ENCODE measurements at regions not wholly inside any gene's neighbourhood (a gene's known extent, or its start where the extent isn't known, plus 50 kb on each side); places are given as distances from the start of the nearest gene placed in this dataset.

DNA sequence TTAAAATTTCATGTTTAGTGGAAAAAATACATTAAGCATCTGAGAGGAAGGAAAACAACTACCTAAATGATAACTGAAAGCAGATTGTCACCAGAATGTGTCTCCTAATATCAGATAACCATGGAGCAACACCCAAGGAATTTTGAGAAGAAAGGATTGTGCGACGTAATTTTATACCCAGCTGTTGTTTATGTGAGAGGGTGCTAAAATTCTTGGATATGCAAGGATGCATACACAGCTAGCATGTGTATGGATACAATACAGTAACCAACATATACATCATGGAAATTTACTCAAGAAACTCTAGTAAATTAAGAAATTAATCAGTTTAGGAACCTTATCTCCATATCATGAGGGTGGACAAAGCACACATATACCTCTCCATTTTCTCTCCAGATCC lies 290.9 kb downstream of the HS3ST3A1 start (continued):
- TF ChIP-seq ZNF331 (CRISPR knock-in tag; IDR thresholded peaks at IDR 0.05; ENCODE audit: low read depth) = no peak
- TF ChIP-seq ZNF114 (CRISPR knock-in tag; IDR thresholded peaks at IDR 0.05) = no peak
- no peak for TF ChIP-seq STAT1 (IDR thresholded peaks at IDR 0.05; ENCODE audit: unreplicated experiment)
- no peak for TF ChIP-seq NANOG (IDR thresholded peaks at IDR 0.05; ENCODE audit: borderline replicate concordance)
- no peak for TF ChIP-seq CREB1 (CRISPR knock-in tag; IDR thresholded peaks at IDR 0.05; ENCODE audit: low read depth)

DNA sequence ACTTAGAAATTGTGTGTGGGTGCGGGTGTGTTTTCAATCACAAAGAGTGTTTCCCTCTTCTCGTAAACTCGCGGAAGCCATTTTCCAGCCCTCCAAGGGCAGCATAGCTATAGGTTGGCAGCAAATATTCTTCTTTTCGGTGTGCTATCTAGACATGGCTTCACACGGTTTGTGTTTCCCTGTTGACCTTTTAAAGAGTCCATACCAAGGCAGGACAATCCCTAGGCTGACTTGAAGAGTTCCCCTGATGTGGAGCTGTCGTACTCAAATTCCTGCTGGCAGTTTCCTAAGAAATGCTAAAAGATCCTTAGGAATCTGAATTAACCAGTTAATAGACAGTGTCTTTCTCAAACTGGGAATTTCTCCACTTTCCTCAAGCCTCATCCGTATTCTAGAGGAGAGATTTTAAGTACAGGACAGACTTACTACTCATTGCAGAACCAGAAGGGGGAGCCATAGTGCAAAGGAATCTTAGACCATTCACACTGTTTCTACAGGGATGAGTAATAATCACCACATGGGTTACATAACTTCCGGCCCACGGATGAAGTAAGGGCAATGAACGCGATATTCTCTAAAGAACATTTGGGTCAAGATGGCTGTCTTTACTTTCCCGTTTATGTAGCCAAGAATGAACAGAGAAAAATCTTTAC lies 288.6 kb upstream of the ELAC2 start:
- peak; percentile 83 for DNase-seq (ENCODE audit: low spot score)
- Histone ChIP-seq H3K36me3 (ENCODE audit: insufficient read depth) (no peaks in the 10 kb centered on the region), H3F3A (replicated peaks; ENCODE audit: low read depth) (no peaks in the 10 kb centered on the region), H3K79me2 (replicated peaks; ENCODE audit: insufficient read depth) (no peaks in the 10 kb centered on the region), H3K9me2 (ENCODE audit: insufficient read depth) (peaks cover 4% of the 10 kb centered on the region; the same call in 1 of the 2 replicates), H3K4me1 (ENCODE audit: insufficient read depth) (no peaks in the 10 kb centered on the region), H2AFZ (peak overlapping the region; percentile 70), H3K4me2 (no peak overlapping the region), H3K4me3 (no peak overlapping the region), H4K20me1 (replicated peaks; ENCODE audit: insufficient read depth) (no peaks in the 10 kb centered on the region), H3K27me3 (ENCODE audit: insufficient read depth) (no peaks in the 10 kb centered on the region), H3K27ac (ENCODE audit: low read depth) (no peak overlapping the region)
- Mint-ChIP-seq H3K36me3 (ENCODE audit: low read depth) (peaks cover 4% of the 10 kb centered on the region), H3K9me3 (peaks cover 3% of the 10 kb centered on the region; the same call in 2 of the 3 replicates), H3K4me3 (no peak overlapping the region), H3K27ac (no peak overlapping the region; the same call in 1 of the 2 replicates), H3K4me1 (peaks cover 10% of the 10 kb centered on the region; the same call in 2 of the 3 replicates), H3K27me3 (ENCODE audit: insufficient read depth, low read depth, poor library complexity) (no peaks in the 10 kb centered on the region)
- ATAC-seq = peak; percentile 90
- TF ChIP-seq, protein P1, sequence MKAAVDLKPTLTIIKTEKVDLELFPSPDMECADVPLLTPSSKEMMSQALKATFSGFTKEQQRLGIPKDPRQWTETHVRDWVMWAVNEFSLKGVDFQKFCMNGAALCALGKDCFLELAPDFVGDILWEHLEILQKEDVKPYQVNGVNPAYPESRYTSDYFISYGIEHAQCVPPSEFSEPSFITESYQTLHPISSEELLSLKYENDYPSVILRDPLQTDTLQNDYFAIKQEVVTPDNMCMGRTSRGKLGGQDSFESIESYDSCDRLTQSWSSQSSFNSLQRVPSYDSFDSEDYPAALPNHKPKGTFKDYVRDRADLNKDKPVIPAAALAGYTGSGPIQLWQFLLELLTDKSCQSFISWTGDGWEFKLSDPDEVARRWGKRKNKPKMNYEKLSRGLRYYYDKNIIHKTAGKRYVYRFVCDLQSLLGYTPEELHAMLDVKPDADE (IDR thresholded peaks at IDR 0.05) = no peak
- TF ChIP-seq, protein P2, sequence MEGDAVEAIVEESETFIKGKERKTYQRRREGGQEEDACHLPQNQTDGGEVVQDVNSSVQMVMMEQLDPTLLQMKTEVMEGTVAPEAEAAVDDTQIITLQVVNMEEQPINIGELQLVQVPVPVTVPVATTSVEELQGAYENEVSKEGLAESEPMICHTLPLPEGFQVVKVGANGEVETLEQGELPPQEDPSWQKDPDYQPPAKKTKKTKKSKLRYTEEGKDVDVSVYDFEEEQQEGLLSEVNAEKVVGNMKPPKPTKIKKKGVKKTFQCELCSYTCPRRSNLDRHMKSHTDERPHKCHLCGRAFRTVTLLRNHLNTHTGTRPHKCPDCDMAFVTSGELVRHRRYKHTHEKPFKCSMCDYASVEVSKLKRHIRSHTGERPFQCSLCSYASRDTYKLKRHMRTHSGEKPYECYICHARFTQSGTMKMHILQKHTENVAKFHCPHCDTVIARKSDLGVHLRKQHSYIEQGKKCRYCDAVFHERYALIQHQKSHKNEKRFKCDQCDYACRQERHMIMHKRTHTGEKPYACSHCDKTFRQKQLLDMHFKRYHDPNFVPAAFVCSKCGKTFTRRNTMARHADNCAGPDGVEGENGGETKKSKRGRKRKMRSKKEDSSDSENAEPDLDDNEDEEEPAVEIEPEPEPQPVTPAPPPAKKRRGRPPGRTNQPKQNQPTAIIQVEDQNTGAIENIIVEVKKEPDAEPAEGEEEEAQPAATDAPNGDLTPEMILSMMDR (conservative IDR thresholded peaks at IDR 0.05; ENCODE audit: low read depth in 2 of 2) = peak; percentile 79 to 92

DNA sequence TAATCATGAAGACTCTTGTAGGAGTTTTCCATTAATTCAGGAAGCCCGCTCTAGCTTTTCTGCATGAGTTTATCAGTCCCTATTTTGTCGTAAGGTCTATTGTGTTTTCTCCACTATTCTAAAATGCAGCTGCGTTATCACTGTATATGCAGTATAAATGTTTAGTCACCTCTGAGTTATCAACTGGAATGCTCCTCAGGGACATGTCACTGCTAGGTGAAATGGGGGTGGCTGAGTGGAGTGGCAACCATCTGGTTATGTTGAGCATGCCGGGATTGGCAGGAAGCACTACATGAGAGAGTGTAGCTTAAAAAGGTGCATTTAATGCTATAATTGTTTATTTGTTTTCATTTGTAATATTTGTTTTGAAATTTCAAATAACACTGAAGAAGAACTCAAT lies 285.2 kb upstream of the ELAC2 start:
- H3K27ac Mint-ChIP-seq = no peak overlapping the region
- ATAC-seq (no peak), DNase-seq (ENCODE audit: low spot score) (no peak)
- H3K27me3 Mint-ChIP-seq (ENCODE audit: insufficient read depth, low read depth, poor library complexity) = no peaks in the 10 kb centered on the region
- no peak overlapping the region for H3K4me3 ChIP-seq
- H4K20me1 ChIP-seq (replicated peaks; ENCODE audit: insufficient read depth) = no peaks in the 10 kb centered on the region
- no peak overlapping the region for H2AFZ ChIP-seq
- H3K4me1 Mint-ChIP-seq = peaks cover 8% of the 10 kb centered on the region; the same call in 2 of the 3 replicates
- H3K27me3 ChIP-seq (ENCODE audit: insufficient read depth) = no peaks in the 10 kb centered on the region
- H3K36me3 ChIP-seq (ENCODE audit: insufficient read depth) = no peaks in the 10 kb centered on the region
- no peak overlapping the region for H3K4me2 ChIP-seq
- no peaks in the 10 kb centered on the region for H3F3A ChIP-seq (replicated peaks; ENCODE audit: low read depth)
- H3K9me3 Mint-ChIP-seq = no peaks in the 10 kb centered on the region
- no peaks in the 10 kb centered on the region for H3K79me2 ChIP-seq (replicated peaks; ENCODE audit: insufficient read depth)
- H3K36me3 Mint-ChIP-seq (ENCODE audit: low read depth) = no peaks in the 10 kb centered on the region
- no peaks in the 10 kb centered on the region for H3K4me1 ChIP-seq (ENCODE audit: insufficient read depth)
- H3K27ac ChIP-seq (ENCODE audit: low read depth) = no peak overlapping the region
- peaks cover 4% of the 10 kb centered on the region; the same call in 1 of the 2 replicates for H3K9me2 ChIP-seq (ENCODE audit: insufficient read depth)
- no peak overlapping the region for H3K4me3 Mint-ChIP-seq
- TF ChIP-seq ZNF114 (CRISPR knock-in tag; IDR thresholded peaks at IDR 0.05) (no peak), POLR2AphosphoS5 (IDR thresholded peaks at IDR 0.05; ENCODE audit: low read depth) (no peak), JUNB (IDR thresholded peaks at IDR 0.05; ENCODE audit: unreplicated experiment) (no peak), EZH2 (IDR thresholded peaks at IDR 0.05; ENCODE audit: low read depth, unreplicated experiment) (no peak), EZH2phosphoT487 (IDR thresholded peaks at IDR 0.05; ENCODE audit: unreplicated experiment) (no peak), ZNF331 (CRISPR knock-in tag; IDR thresholded peaks at IDR 0.05; ENCODE audit: low read depth) (no peak), CREB1 (CRISPR knock-in tag; IDR thresholded peaks at IDR 0.05; ENCODE audit: low read depth) (no peak)
- TF ChIP-seq, protein P1 (IDR thresholded peaks at IDR 0.05) = no peak
- TF ChIP-seq, protein P2 (conservative IDR thresholded peaks at IDR 0.05; ENCODE audit: low read depth in 2 of 2) = no peak
- TF ChIP-seq, protein P3, sequence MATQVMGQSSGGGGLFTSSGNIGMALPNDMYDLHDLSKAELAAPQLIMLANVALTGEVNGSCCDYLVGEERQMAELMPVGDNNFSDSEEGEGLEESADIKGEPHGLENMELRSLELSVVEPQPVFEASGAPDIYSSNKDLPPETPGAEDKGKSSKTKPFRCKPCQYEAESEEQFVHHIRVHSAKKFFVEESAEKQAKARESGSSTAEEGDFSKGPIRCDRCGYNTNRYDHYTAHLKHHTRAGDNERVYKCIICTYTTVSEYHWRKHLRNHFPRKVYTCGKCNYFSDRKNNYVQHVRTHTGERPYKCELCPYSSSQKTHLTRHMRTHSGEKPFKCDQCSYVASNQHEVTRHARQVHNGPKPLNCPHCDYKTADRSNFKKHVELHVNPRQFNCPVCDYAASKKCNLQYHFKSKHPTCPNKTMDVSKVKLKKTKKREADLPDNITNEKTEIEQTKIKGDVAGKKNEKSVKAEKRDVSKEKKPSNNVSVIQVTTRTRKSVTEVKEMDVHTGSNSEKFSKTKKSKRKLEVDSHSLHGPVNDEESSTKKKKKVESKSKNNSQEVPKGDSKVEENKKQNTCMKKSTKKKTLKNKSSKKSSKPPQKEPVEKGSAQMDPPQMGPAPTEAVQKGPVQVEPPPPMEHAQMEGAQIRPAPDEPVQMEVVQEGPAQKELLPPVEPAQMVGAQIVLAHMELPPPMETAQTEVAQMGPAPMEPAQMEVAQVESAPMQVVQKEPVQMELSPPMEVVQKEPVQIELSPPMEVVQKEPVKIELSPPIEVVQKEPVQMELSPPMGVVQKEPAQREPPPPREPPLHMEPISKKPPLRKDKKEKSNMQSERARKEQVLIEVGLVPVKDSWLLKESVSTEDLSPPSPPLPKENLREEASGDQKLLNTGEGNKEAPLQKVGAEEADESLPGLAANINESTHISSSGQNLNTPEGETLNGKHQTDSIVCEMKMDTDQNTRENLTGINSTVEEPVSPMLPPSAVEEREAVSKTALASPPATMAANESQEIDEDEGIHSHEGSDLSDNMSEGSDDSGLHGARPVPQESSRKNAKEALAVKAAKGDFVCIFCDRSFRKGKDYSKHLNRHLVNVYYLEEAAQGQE (IDR thresholded peaks at IDR 0.05; ENCODE audit: unreplicated experiment) = no peak
